ENCODE measurements at regions not wholly inside any gene's neighbourhood (a gene's known extent, or its start where the extent isn't known, plus 50 kb on each side); places are given as distances from the start of the nearest gene placed in this dataset.

DNA sequence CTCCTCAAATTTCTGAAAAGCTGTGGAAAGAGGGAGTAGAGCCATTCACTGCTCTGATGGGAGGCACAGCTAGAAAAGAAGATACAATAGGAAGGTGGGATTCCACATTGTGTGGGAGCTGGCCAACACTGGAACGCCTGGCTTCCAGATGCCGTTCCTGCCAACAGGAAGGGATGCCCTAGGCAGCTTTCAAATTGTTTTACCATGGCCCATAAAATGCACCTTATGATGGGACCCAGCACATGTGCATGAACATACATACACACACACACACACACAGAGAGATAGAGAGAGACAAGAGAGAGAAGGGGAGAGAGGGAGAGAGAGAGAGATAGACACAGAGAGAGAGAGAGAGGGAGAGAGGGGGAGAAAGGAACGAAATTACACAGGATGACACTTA, 86.1 kb upstream of the BZW1 start:
- peaks cover 0 to 3% (median 0%) of the 10 kb centered on the region in 5 donors for H3K36me3 Mint-ChIP-seq
- Histone ChIP-seq H3K9me3 (ENCODE audit: control insufficient read depth in 2 of 3, low read length in 3 of 3) (no peaks in the 10 kb centered on the region), H3K27ac (ENCODE audit: low read depth, low read length) (no peak overlapping the region), H3K4me1 (ENCODE audit: control insufficient read depth in 2 of 2, insufficient read depth in 2 of 2, low read length in 2 of 2) (no peaks in the 10 kb centered on the region), H3K27me3 (ENCODE audit: control insufficient read depth in 2 of 2, insufficient read depth in 2 of 2, low read length in 2 of 2) (no peaks in the 10 kb centered on the region), H3K4me3 (ENCODE audit: low read length) (no peak overlapping the region), H3K36me3 (ENCODE audit: control insufficient read depth in 2 of 3, insufficient read depth in 3 of 3, low read length in 3 of 3) (no peaks in the 10 kb centered on the region)
- H3K9me3 Mint-ChIP-seq, result peaks cover 0 to 5% (median 0%) of the 10 kb centered on the region in 11 donors
- intact Hi-C loops (cut with micrococcal nuclease), result no loop called here
- DNase-seq (no peak), ATAC-seq (no peak)
- ChIA-PET POLR2A (no interaction called here), CTCF (no interaction called here)
- H3K4me1 Mint-ChIP-seq, result peaks cover 0 to 10% (median 0%) of the 10 kb centered on the region in 7 donors
- peak overlapping the region in 1 of 10 donors; percentile 1 for H3K4me3 Mint-ChIP-seq
- no peak overlapping the region for H3K27ac Mint-ChIP-seq
- H3K27me3 Mint-ChIP-seq, result peaks cover 0 to 16% (median 0%) of the 10 kb centered on the region in 5 donors

DNA sequence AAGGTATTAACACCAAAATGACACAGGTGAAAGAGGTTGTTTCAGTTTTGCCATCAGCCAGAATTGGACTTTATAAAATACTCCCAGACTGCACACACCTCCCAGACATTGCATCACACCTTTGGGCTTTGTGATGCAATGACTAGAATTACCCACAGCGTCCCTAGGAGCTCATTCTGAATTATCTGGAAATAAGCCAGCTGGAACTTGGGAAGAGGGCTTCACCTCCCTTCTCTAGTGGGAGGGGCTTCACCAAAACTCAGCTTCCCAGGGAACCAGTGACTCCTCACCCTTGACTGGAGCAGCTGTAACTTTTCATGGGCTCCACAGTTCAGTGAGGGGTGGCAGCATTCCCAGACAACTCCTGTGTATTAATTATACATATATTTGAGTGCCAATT, 83.1 kb upstream of the BZW1 start:
- Mint-ChIP-seq H3K9me3 (no peaks in the 10 kb centered on the region), H3K27me3 (peaks cover 0 to 6% (median 0%) of the 10 kb centered on the region in 5 donors), H3K4me3 (no peak overlapping the region), H3K27ac (no peak overlapping the region), H3K36me3 (no peaks in the 10 kb centered on the region), H3K4me1 (peaks cover 0 to 10% (median 0%) of the 10 kb centered on the region in 7 donors)
- DNase-seq (no peak), ATAC-seq (no peak)
- Histone ChIP-seq H3K27me3 (ENCODE audit: control insufficient read depth in 2 of 2, insufficient read depth in 2 of 2, low read length in 2 of 2) (no peaks in the 10 kb centered on the region), H3K4me3 (ENCODE audit: low read length) (no peak overlapping the region), H3K27ac (ENCODE audit: low read depth, low read length) (no peak overlapping the region), H3K4me1 (ENCODE audit: control insufficient read depth in 2 of 2, insufficient read depth in 2 of 2, low read length in 2 of 2) (no peaks in the 10 kb centered on the region), H3K36me3 (ENCODE audit: control insufficient read depth in 2 of 3, insufficient read depth in 3 of 3, low read length in 3 of 3) (no peaks in the 10 kb centered on the region), H3K9me3 (ENCODE audit: control insufficient read depth in 2 of 3, low read length in 3 of 3) (no peaks in the 10 kb centered on the region)
- POLR2A ChIA-PET, result interaction anchor here (0.6 kb wide), 1 partner anchor 180 kb away, joined by 3 read pairs; no protein-coding TSS in a partner anchor
- intact Hi-C loops (cut with micrococcal nuclease), result no loop called here
- CTCF ChIA-PET, result no interaction called here

DNA sequence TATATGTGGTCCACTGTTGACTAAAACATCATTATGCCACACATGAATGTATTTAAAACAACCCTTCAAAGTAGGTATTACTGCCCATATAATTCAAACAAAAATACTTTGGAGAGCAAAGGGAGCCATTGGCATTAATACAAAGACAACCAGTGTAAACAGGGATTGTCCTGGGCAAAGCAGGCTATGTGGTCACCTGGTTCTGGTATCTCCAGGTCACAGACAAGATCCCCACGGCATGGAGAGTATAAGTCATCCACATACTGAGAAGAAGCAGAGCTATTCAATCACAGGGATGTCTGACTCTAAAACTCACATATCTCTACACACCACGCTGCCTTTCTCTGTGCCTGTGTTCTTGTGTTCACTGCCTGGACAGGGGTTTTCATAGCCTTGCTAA, 81.4 kb upstream of the BZW1 start:
- CTCF ChIA-PET, result no interaction called here
- Mint-ChIP-seq H3K36me3 (no peaks in the 10 kb centered on the region), H3K4me3 (no peak overlapping the region), H3K27me3 (peaks cover 0 to 8% (median 0%) of the 10 kb centered on the region in 5 donors), H3K9me3 (no peaks in the 10 kb centered on the region), H3K4me1 (peaks cover 0 to 13% (median 0%) of the 10 kb centered on the region in 7 donors), H3K27ac (no peak overlapping the region)
- intact Hi-C loops (cut with micrococcal nuclease), result no loop called here
- Histone ChIP-seq H3K27ac (ENCODE audit: low read depth, low read length) (no peak overlapping the region), H3K36me3 (ENCODE audit: control insufficient read depth in 2 of 3, insufficient read depth in 3 of 3, low read length in 3 of 3) (no peaks in the 10 kb centered on the region), H3K9me3 (ENCODE audit: control insufficient read depth in 2 of 3, low read length in 3 of 3) (no peaks in the 10 kb centered on the region), H3K4me3 (ENCODE audit: low read length) (no peak overlapping the region), H3K27me3 (ENCODE audit: control insufficient read depth in 2 of 2, insufficient read depth in 2 of 2, low read length in 2 of 2) (no peaks in the 10 kb centered on the region), H3K4me1 (ENCODE audit: control insufficient read depth in 2 of 2, insufficient read depth in 2 of 2, low read length in 2 of 2) (no peaks in the 10 kb centered on the region)
- POLR2A ChIA-PET, result no interaction called here
- DNase-seq (no peak), ATAC-seq (no peak)

- Histone ChIP-seq H3K27me3 (ENCODE audit: control insufficient read depth in 2 of 2, insufficient read depth in 2 of 2, low read length in 2 of 2) (no peaks in the 10 kb centered on the region), H3K4me3 (ENCODE audit: low read length) (no peak overlapping the region), H3K27ac (ENCODE audit: low read depth, low read length) (no peak overlapping the region), H3K9me3 (ENCODE audit: control insufficient read depth in 2 of 3, low read length in 3 of 3) (no peaks in the 10 kb centered on the region), H3K4me1 (ENCODE audit: control insufficient read depth in 2 of 2, insufficient read depth in 2 of 2, low read length in 2 of 2) (no peaks in the 10 kb centered on the region), H3K36me3 (ENCODE audit: control insufficient read depth in 2 of 3, insufficient read depth in 3 of 3, low read length in 3 of 3) (no peaks in the 10 kb centered on the region)
- peaks cover 0 to 13% (median 0%) of the 10 kb centered on the region in 7 donors for H3K4me1 Mint-ChIP-seq
- ATAC-seq (no peak), DNase-seq (no peak)
- intact Hi-C loops (cut with micrococcal nuclease), result no loop called here
- POLR2A ChIA-PET, result interaction anchor here (0.6 kb wide), 1 partner anchor 1996 kb away, joined by 3 read pairs; no protein-coding TSS in a partner anchor
- no peak overlapping the region for H3K4me3 Mint-ChIP-seq
- no peak overlapping the region for H3K27ac Mint-ChIP-seq
- peaks cover 0 to 2% (median 0%) of the 10 kb centered on the region in 5 donors for H3K36me3 Mint-ChIP-seq
- CTCF ChIA-PET, result interaction anchor here (0.6 kb wide), 2 partner anchors 127 to 133 kb away, joined by 3 to 4 read pairs; partner anchors contain the start of gene CLK1
- H3K27me3 Mint-ChIP-seq, result peaks cover 0 to 8% (median 0%) of the 10 kb centered on the region in 5 donors
- no peaks in the 10 kb centered on the region for H3K9me3 Mint-ChIP-seq
These were observed 80.8 kb upstream of the BZW1 start for GRCh38 chr2:200730960-200731359.

DNA sequence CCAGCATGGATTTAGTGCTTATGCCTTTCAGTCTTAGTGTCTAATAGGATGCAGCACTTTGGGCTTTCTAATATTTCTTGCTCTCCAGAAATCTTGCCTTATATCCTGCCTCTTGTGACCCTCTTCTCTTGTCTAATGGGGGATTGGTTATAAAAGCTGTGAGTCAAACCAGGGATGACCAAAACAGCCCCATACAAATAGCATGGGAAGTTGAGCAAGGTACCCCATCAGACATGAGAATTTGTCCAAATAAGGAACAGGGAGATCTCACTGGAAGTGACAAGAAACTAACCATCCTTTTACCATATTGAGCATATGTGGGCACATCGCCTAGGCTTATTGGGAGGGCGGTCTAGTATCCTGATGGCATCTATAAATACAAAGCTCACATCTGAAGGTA, 78.8 kb upstream of the BZW1 start:
- H3K27ac ChIP-seq (ENCODE audit: low read depth, low read length), result no peak overlapping the region
- Mint-ChIP-seq H3K27ac (no peak overlapping the region), H3K4me1 (peaks cover 0 to 11% (median 0%) of the 10 kb centered on the region in 7 donors), H3K27me3 (peaks cover 0 to 6% (median 4%) of the 10 kb centered on the region in 5 donors), H3K9me3 (no peaks in the 10 kb centered on the region), H3K36me3 (peaks cover 0 to 2% (median 0%) of the 10 kb centered on the region in 5 donors), H3K4me3 (no peak overlapping the region)
- H3K27me3 ChIP-seq (ENCODE audit: control insufficient read depth in 2 of 2, insufficient read depth in 2 of 2, low read length in 2 of 2), result no peaks in the 10 kb centered on the region
- no peaks in the 10 kb centered on the region for H3K4me1 ChIP-seq (ENCODE audit: control insufficient read depth in 2 of 2, insufficient read depth in 2 of 2, low read length in 2 of 2)
- ChIA-PET CTCF (no interaction called here), POLR2A (no interaction called here)
- H3K4me3 ChIP-seq (ENCODE audit: low read length), result no peak overlapping the region
- DNase-seq (no peak), ATAC-seq (no peak)
- H3K9me3 ChIP-seq (ENCODE audit: control insufficient read depth in 2 of 3, low read length in 3 of 3), result no peaks in the 10 kb centered on the region
- no peaks in the 10 kb centered on the region for H3K36me3 ChIP-seq (ENCODE audit: control insufficient read depth in 2 of 3, insufficient read depth in 3 of 3, low read length in 3 of 3)
- intact Hi-C loops (cut with micrococcal nuclease), result no loop called here

- no peaks in the 10 kb centered on the region for H3K36me3 ChIP-seq (ENCODE audit: control insufficient read depth in 2 of 3, insufficient read depth in 3 of 3, low read length in 3 of 3)
- Mint-ChIP-seq H3K9me3 (no peaks in the 10 kb centered on the region), H3K4me3 (no peak overlapping the region), H3K27ac (peak overlapping the region in 1 of 9 donors; percentile 38), H3K27me3 (peaks cover 0 to 6% (median 4%) of the 10 kb centered on the region in 5 donors), H3K4me1 (peaks cover 0 to 11% (median 0%) of the 10 kb centered on the region in 7 donors), H3K36me3 (peaks cover 0 to 2% (median 0%) of the 10 kb centered on the region in 5 donors)
- H3K27me3 ChIP-seq (ENCODE audit: control insufficient read depth in 2 of 2, insufficient read depth in 2 of 2, low read length in 2 of 2), result no peaks in the 10 kb centered on the region
- no peak overlapping the region for H3K27ac ChIP-seq (ENCODE audit: low read depth, low read length)
- intact Hi-C loops (cut with micrococcal nuclease), result loop anchor here in 1 of 2 donors (2.0 kb wide), 1 partner anchor 155 kb away; no protein-coding TSS in a partner anchor
- no peaks in the 10 kb centered on the region for H3K4me1 ChIP-seq (ENCODE audit: control insufficient read depth in 2 of 2, insufficient read depth in 2 of 2, low read length in 2 of 2)
- H3K9me3 ChIP-seq (ENCODE audit: control insufficient read depth in 2 of 3, low read length in 3 of 3), result no peaks in the 10 kb centered on the region
- DNase-seq, result no peak
- ATAC-seq, result no peak
- CTCF ChIA-PET, result interaction anchor here (1.5 kb wide), 1 partner anchor 21 kb away, joined by 3 read pairs; no protein-coding TSS in a partner anchor
- POLR2A ChIA-PET, result no interaction called here
- no peak overlapping the region for H3K4me3 ChIP-seq (ENCODE audit: low read length)
These were observed 78.0 kb upstream of the BZW1 start for GRCh38 chr2:200733713-200734198.

- DNase-seq (no peak), ATAC-seq (no peak)
- H3K9me3 ChIP-seq (ENCODE audit: control insufficient read depth in 2 of 3, low read length in 3 of 3), result no peaks in the 10 kb centered on the region
- ChIA-PET POLR2A (no interaction called here), CTCF (interaction anchor here (1.0 to 1.5 kb wide), 5 partner anchors 22 to 159 kb away, joined by 3 to 10 read pairs (median 3); no protein-coding TSS in a partner anchor)
- no peaks in the 10 kb centered on the region for H3K27me3 ChIP-seq (ENCODE audit: control insufficient read depth in 2 of 2, insufficient read depth in 2 of 2, low read length in 2 of 2)
- no peak overlapping the region for H3K27ac ChIP-seq (ENCODE audit: low read depth, low read length)
- Mint-ChIP-seq H3K27ac (no peak overlapping the region), H3K27me3 (peaks cover 2 to 6% (median 4%) of the 10 kb centered on the region in 5 donors), H3K4me3 (no peak overlapping the region), H3K9me3 (no peaks in the 10 kb centered on the region), H3K36me3 (peaks cover 0 to 2% (median 0%) of the 10 kb centered on the region in 5 donors), H3K4me1 (peaks cover 0 to 11% (median 0%) of the 10 kb centered on the region in 7 donors)
- H3K4me1 ChIP-seq (ENCODE audit: control insufficient read depth in 2 of 2, insufficient read depth in 2 of 2, low read length in 2 of 2), result no peaks in the 10 kb centered on the region
- H3K4me3 ChIP-seq (ENCODE audit: low read length), result no peak overlapping the region
- H3K36me3 ChIP-seq (ENCODE audit: control insufficient read depth in 2 of 3, insufficient read depth in 3 of 3, low read length in 3 of 3), result no peaks in the 10 kb centered on the region
- intact Hi-C loops (cut with micrococcal nuclease), result loop anchor here (1.0 to 2.0 kb wide), 2 partner anchors 22 to 156 kb away; no protein-coding TSS in a partner anchor
These were observed 76.6 kb upstream of the BZW1 start for GRCh38 chr2:200735061-200735460.
